HG03025 (cell line): ENCODE measurements at regions not wholly inside any gene's neighbourhood (a gene's known extent, or its start where the extent isn't known, plus 50 kb on each side); places are given as distances from the start of the nearest gene placed in this dataset.

ENCODE experiments used
- ATAC-seq: cut with Tn5 transposase; IDR thresholded peaks from one replicate; pipeline ENCODE4 v1.9.1; 2021; ENCODE audit warnings: mild to moderate bottlenecking, moderate library complexity; ENCODE audit not compliant: unreplicated experiment, low FRiP score

DNA sequence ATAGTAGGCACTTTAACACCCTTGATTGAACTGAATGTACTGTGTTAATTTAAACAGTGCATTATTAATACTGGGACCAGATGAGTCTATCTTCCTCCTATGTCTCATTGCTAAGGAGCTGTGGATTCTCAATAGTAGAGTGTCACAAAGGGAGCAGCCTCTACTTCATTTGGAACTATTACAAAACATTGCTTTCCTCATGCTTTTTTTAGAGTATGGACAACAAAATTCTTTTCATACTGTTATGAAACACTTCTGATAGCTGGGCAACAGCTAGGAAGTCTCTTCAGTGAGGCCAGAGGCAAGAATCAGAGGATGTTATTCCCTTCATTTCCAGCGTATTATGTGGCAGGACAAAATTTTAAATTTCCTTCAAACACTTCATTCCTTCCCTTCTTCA lies 160.8 kb downstream of the FBXO8 start:
- no peak for ATAC-seq

DNA sequence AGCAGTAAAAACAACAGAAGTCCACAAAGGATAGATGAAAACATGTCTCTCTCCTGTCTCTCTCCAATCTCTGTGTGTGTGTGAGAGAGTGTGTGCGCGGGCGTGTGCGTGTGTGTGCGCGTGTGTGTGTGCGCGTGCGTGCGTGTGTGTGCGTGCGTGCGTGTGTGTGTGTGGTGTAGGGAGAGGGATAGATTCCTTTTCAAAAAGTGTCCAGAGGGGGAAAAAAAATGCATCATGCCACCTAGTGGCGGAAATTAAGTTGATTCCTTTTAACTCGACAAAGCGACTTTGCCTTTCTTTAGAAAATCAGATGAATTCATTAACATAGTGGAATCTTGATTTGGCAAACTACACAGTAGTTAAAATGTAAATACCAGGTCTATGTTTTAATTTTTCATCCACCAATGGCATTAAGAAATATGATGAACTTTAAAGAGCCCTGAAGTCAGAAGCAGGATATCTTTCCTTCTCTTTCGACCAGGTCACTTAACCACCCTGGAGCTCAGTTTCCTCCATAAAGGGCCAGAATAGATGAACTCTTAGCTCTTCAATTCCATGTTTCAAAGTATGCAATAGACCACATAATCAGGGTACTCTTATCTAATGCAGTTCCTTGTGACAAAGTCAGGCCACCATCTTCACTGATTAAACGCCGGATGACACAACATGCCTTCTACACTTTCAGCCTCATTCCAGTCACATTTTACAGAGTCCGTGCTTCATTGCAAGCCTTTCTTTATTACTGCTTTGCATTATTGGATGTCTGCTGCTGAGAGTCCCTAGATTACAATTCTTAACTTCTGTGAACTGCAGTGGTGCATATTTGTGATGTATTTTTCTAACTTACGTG lies 162.8 kb downstream of the FBXO8 start:
- ATAC-seq: no peak

DNA sequence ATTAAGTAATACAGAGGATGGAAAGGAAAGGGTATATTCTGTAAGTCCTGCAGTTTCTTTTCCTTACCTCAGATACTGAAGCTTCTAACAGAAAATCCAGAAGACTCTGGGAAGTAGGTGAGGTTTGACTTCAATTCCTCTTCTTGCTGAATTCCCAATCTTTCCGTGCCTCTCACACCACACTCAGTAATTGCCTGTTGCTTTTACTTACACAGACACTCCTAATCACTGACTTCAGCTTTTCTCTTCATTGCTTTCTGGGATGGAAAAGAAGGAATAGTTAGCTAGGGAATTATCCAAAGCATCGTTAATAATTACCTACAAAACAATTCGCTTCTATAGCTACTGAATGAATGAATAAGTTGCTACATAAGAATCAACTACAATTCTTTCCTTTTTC lies 163.6 kb downstream of the FBXO8 start:
- ATAC-seq: no peak

DNA sequence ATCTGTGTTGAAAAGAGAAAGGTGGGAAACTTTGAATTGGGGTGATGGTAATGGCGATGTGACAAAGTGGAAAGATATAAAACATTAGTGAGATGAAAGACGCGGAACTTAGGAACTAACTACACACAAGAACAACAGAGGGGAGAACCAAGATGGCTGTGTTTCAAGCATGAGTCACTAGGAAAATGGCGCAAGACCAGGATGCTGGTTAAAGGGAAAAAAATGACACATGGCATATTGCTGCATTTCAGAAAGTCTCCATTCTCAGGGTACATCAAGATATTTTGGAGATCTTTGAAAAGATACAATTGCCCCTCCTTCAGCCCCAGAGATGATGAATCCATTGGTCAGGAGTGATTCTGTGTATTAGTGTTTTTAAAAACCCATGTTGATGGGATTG lies 164.4 kb downstream of the FBXO8 start:
- no peak for ATAC-seq

DNA sequence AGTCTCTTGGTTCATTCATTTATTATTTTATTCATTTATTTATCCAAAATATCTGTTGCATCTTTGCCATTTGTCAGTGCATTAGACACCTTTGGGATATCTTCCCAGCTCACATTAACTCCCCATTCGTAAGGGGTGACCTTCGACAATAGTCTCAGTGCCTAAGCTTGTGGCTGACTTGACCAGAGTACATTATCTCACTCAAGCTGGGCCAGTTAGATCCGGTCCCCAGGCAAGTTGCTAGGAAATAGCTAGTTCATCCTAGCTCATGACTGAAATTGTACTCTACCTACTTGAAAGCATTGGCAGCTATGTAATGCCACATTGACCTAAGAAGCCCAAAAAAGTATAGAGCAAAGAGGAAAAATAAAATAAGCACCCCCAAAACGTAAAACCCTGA lies 165.3 kb downstream of the FBXO8 start:
- ATAC-seq: no peak

DNA sequence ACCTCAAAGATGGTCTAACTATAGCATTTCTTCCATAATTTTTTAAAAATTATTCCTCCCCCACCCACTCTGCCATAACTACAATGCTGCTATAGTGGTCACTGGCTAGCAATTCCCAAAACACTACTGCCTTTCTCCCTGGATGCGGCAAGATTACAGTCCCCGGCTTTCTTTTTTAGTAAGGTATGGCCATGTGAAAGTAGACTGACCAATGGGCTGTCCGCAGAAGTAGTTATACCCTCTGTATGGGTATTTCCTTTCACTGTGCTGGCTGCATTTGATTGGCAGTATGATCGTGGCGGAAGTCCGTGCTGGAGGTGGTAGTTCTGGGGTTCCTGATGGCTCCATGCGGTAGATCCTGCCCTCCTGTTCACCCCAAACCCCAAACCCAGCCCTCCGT lies 166.0 kb downstream of the FBXO8 start:
- ATAC-seq: no peak

DNA sequence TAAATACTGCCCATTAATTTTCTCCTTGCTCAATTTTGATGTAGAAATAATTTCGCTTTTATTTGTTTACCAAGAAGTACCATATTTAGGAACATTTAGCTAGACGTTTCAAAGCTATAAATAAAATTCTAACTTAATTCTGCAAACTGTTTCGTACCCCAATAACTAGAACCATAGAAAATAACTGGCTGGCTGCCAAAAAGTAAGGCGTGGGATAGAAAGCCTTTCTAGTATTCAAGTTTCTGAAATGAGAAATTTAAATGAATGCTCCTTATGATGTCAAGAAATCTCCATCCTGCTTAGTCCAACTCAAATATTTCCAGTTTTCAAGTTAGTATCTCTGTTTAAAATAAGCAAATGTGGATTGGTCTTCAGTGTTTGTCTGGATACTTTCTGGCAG lies 167.4 kb downstream of the FBXO8 start:
- no peak for ATAC-seq

DNA sequence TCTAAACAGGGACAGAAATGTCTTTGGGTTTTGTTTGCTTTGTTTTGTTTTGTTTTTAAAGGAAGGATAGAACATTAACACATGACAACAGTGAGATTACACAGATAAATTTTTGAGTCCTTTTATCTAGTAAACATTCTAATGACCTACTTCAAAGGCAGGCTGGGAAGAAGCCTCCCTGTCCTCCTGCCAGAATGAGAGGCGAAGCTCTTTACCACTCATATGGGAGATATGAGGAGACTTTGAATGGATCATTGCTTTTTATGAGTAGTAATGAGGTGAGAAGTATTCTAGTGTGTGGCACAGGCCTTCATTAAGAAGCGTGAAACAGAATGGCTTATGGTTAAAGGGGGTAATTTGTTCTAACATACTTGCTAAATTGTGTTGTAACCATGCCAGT lies 172.0 kb downstream of the FBXO8 start:
- ATAC-seq: no peak

DNA sequence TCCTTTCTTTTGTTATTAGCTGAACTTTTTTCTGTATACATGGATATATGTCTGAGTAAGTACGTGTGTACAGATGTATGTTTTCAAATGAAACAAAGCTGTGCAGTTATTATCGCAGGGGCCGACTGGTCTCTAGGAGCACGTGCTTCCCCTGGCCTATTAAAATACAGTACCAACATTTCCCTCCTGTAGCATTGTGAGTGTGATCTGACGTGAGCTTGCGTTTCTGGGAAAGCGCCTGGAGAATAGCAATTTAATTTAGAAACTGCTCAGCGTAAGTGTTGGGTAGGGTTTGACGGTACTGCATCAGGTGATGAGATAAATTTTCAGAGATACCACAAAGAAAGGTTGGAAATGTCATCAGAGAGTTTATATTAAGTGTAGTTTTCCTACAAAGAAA lies 173.3 kb downstream of the FBXO8 start:
- ATAC-seq: no peak

DNA sequence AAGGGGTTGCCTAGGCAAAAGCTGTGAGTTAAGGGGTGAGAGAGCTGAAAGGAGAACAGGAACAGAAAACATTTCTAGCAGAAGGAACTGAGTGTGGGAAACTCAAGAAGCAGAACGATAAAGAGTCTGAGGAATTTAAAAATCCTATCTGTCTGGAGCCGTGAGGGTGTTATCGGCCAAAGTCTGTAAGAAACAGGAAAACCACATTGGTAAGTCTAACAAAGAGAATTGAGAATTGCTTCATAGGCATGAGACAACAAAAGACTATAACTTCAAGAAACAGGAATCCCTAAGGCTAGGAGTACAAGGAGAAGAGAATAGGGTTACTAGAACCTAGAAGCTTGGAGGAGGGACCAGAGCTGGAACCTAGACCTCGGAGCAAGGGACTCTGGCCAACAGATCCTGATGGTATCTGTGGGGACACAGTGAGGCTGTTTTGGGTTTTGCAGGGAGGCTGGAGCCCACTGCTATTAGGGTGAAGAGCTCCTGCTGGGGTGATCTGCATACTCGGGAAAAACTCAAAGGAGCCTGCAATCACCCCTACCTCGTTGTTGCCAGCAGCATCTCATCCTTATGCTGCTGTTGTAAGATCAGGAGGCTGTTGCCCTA lies 175.6 kb downstream of the FBXO8 start:
- ATAC-seq: no peak

DNA sequence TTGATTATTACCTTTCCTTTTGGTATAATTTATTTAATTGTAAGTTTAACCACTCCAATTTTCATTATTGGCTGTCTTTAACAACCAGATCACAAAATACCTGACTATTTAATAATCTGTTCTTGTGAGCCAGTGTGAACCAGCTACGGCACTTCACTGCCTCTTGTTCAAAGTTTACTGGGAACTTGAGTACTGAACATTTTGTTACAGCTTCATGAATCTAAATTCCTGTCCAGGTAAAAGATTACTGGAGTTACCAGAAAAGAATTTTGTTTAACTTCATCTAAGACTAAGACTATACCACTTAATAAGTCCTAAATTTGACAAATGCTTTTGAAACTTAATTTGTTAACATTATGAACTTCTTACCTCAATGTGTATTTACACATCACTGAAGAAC lies 178.3 kb downstream of the FBXO8 start:
- ATAC-seq: no peak

DNA sequence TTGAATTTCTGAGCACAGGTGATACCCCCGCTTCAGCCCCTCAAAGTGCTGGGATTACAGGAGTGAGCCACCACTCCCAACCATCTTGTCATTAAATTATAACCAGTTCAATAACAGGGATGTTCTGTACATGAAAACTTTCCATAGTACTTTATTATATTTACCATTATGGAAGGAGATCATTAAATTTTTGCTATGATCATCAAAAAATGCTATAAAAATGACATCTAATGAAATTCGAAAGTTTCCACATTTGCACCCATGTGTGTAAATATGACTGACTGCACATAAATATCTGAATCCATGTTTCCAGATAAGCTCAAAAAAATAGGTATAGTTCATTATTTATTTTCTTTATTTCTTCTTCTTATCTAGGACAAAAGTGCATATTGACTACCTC lies 182.6 kb downstream of the FBXO8 start:
- no peak for ATAC-seq

DNA sequence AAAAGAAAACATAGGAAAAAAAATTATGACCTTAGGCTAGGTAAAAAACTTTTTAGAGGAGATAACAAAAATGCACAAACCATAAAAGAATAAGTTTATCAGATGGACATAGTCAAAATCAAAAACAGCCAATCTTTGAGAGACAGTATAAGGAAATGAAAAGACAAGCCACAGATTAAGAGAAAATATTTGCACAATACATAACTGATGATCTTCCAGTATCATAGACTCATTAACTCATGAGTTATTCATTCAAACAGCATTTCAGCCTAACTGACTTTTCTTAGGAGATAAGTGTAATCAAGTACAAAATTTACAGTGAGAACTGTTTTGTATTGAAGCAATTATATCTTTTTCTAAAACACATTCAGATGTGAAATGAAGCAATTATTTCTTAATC lies 183.8 kb downstream of the FBXO8 start:
- no peak for ATAC-seq

DNA sequence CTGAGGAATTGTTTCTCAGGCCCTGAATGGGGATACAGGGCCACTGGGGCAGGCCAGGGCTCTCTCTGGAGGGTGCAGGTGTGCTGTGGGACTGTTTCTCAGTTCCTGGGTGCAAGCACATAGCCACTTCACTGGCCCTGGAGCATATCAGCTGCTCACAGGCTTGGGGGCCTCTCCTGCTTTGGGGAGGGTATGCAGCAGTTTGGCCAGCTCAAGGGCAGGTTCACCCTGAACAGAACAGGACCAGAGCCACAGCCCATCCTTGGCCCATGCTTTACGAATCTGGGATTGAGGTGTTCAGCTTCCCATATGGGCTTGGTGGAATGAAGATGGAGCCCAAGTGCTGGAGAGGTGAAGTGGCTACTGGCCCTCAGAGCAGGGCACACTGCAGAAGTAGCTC lies 186.5 kb downstream of the FBXO8 start:
- ATAC-seq: no peak

DNA sequence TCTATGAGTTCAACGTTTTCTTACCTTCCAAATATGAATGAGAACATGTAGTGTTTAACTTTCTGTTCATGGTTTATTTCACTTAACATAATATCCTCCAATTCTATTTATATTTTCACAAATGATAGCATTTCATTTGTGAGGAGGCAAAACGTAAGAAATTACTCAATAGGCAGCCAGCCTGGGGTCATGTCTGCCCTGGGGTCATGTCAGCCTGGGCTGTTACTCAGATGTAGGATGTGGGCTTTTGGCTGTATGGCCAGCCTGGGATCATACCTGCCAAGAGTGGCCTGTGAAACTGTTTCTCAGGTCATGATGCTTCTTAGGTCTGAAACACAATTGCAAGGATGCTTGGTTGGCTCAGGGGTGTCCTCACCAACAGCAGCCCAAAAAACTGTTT lies 187.0 kb downstream of the FBXO8 start:
- no peak for ATAC-seq

DNA sequence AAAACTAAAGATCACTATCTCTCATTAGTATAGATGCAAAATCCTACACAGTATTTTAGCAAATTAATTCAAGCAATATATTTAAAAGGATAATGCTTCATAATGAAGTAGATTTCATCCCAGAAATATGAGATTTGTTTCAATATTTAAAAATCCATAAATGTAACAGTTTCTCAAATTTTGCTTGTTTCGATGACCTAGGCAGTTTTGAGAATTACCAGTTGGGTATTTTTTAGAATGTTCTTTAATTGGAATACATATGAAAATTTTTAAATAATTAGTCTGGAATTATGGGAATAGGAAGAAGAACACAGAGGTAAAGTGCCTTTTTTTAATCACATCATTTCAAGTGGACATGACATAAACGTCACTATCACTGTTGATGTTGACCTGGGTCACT lies 192.3 kb downstream of the FBXO8 start:
- ATAC-seq: no peak

DNA sequence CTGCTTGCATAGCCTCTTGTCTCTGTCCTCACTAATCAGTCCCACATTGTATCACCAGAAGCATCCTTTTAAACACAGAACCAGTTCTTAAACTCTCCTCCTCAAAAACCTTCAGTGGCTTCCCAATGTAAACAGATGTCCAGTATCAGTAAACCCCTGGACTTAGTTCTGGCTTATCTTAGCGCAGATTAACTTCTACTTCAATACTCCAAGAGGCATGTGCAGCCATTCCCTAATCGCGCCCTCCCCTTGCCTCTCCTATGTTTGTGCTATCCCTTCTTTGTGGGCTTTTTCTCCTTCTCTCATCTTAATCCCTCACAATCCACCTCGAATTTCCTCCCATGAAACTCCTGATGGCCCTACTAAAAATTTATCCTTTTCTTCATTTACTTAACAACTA lies 193.8 kb downstream of the FBXO8 start:
- ATAC-seq: no peak

DNA sequence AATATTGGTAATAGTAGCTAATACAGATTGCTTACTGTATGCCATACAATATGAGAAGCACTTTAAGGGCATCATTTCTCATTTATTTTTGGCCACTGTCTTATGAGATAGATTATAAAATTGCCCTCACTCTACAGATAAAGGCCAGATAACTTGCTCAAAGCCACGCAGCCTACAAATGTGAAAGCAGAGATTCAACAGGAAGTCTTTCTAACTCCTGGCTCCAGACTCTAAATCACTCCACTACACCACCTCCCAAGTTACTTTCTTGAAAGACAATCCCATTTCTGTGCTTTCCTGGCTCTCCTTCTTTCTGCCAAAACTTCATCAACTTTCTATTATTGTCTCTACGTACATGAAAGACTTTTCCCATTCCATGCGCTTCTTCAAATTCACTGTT lies 194.7 kb downstream of the FBXO8 start:
- ATAC-seq: no peak

DNA sequence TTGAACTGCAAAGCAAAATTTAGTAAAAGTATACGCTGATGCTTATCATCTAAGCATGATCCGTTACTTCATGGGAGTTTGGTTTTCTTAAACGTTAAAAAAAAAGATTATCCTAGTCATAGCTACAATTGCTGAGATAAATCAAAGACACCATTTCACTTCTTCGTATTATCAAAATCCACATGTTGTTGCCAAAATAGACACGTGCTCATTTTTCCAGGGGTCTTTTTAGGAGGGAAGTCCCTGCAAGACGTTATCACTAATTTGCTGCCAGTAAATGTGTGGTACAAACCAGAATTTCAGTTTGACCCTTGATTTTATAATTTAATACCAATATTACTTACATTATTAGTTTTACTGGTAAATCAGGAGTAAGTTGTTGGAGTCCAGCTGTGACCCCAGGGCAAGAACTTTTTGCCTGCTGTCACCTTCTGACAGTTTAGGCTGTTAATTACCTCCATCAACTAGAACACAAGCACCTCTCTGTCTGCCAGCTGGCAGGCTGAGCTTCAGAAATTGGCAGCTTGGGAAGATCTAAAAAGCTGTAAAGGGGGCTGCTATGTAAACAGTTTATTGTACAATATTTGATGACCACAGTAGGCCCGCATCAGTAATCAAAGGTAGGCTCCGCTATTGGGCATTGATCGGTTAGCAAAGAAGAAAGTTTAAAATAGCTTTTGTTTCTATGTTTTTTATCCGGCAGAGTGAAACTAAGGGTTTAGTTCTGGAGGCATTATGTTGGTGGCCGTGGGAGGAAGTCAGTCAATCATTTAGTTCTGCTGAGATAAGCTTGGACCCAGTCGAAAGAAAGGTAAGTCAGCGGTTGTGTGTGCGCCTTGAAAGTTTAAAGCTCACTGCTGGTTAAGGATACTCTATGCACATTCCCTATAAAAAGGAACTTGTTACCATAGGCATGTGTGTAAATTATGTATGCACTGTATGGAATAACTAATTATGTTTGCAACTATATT lies 196.4 kb downstream of the FBXO8 start:
- ATAC-seq: no peak

DNA sequence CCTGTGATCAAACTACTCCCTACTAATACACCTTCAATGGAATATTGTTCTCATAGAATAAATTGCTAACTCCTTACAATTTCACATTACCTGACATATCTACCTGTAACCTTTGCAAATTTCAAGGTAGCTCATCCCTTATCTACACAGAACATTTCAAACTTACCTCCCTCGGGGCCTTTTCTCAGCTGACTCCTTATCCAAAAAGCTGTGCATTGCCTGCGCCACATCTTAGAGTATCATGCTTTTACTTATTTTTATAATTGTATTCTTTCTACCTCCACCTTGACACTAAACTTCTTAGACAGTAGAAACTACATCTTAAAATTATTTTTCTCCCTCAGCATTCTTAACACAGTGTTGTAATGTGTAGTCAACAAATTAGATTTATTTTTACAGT lies 198.5 kb downstream of the FBXO8 start:
- ATAC-seq: no peak

DNA sequence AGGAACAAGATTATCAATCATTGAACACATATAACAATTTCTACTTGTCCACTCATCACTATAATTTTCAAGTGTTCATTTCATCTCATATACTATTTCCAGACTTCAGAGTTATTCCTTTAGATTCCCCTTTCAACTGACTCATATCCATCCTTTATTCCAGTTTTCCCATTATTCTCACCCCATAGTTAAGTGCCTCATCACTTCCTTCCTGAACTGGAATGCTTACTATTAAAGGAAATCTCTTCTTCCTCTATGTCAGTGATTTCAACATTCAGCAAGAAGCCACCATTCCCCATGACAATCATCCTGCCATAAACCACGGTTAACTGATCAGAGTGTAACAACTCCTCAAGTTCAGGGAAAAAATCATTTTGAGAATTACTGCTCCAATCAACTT lies 198.9 kb downstream of the FBXO8 start:
- no peak for ATAC-seq
